Left ventricle myocardium inferior (tissue), 1 donor: ENCODE measurements at regions not wholly inside any gene's neighbourhood (a gene's known extent, or its start where the extent isn't known, plus 50 kb on each side); places are given as distances from the start of the nearest gene placed in this dataset.

Source experiments
- DNase-seq: peaks from one replicate; pipeline ENCODE4 v3.0.0-alpha.2; 2020
- H3K27ac ChIP-seq: fragments of 200-600 bp; replicated peaks from 2 replicates; pipeline ENCODE4 v1.8.0; 2021
- H3K27me3 ChIP-seq: fragments of 200-600 bp; 2 replicates; pipeline ENCODE4 v1.8.0; 2021; ENCODE audit warnings: low read depth
- H3K36me3 ChIP-seq: fragments of 200-600 bp; 2 replicates; pipeline ENCODE4 v1.8.0; 2021
- H3K4me1 ChIP-seq: fragments of 200-600 bp; 2 replicates; pipeline ENCODE4 v1.8.0; 2021
- H3K4me3 ChIP-seq: fragments of 200-600 bp; 2 replicates; pipeline ENCODE4 v1.8.0; 2021; ENCODE audit warnings: mild to moderate bottlenecking, moderate library complexity
- H3K9me3 ChIP-seq: fragments of 200-600 bp; replicated peaks from 2 replicates; pipeline ENCODE4 v1.8.0; 2021
- intact Hi-C: fragments of 100-400 bp; cut with micrococcal nuclease; formaldehyde crosslinking; loops from one replicate; pipeline ENCODE4 v1.11.0; 2022
- TF ChIP-seq, protein P1 (sequence below): fragments of 200-600 bp; IDR thresholded peaks from 2 replicates; pipeline ENCODE4 v1.8.0; 2021; ENCODE audit warnings: antibody characterized with exemption, mild to moderate bottlenecking, borderline replicate concordance
- donor health status: DM: no; HTN: yes; CAD: no; lungs with severe emphysema.

DNA sequence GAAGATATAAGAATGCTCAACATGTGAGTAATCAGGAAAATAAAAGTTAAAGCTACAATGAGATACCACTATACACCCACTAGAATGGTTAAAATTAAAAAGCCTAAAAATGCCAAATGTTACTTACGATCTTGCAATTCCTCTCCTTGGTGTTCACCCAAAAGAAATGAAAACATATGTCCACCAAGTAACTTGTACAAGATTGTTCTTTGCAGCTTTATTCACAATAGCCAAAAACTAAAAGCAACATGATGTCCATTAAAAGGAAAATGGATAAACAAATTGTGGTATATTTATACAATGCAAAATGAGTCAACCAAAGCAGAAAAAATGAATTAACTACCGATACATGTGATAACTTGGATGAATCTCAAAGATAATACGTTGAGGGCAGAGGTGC, 301.6 kb upstream of the THBS1 start:
- intact Hi-C loops, result no loop called here
- peaks cover 5% of the 10 kb centered on the region for H3K9me3 ChIP-seq
- no peaks in the 10 kb centered on the region for H3K27me3 ChIP-seq
- DNase-seq, result no peak
- H3K4me3 ChIP-seq, result no peak overlapping the region
- no peak overlapping the region for H3K27ac ChIP-seq
- no peaks in the 10 kb centered on the region for H3K4me1 ChIP-seq
- H3K36me3 ChIP-seq, result no peaks in the 10 kb centered on the region
- TF ChIP-seq, protein P1, sequence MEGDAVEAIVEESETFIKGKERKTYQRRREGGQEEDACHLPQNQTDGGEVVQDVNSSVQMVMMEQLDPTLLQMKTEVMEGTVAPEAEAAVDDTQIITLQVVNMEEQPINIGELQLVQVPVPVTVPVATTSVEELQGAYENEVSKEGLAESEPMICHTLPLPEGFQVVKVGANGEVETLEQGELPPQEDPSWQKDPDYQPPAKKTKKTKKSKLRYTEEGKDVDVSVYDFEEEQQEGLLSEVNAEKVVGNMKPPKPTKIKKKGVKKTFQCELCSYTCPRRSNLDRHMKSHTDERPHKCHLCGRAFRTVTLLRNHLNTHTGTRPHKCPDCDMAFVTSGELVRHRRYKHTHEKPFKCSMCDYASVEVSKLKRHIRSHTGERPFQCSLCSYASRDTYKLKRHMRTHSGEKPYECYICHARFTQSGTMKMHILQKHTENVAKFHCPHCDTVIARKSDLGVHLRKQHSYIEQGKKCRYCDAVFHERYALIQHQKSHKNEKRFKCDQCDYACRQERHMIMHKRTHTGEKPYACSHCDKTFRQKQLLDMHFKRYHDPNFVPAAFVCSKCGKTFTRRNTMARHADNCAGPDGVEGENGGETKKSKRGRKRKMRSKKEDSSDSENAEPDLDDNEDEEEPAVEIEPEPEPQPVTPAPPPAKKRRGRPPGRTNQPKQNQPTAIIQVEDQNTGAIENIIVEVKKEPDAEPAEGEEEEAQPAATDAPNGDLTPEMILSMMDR, result no peak

DNA sequence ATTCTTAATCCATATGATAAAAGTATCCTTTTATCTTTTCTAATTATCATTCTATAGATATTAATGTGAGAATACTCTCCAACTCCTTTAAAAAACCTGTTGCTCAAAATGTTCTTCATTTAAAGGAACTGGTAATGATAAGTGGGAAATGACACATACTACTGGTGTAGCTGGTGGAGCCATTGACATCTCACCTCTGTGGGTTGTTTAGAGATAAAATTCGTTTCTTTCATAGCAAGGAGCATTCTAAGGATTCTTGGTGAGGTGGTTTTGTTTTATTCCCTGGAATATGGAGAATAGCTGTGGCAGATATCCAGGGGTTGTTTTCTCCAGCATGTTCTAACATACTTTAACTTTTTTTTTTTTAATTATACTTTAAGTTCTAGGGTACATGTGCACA, 299.8 kb upstream of the THBS1 start:
- H3K27me3 ChIP-seq, result no peaks in the 10 kb centered on the region
- DNase-seq, result no peak
- no peak overlapping the region for H3K4me3 ChIP-seq
- TF ChIP-seq, protein P1, result no peak
- intact Hi-C loops, result no loop called here
- H3K36me3 ChIP-seq, result no peaks in the 10 kb centered on the region
- peaks cover 5% of the 10 kb centered on the region for H3K9me3 ChIP-seq
- H3K4me1 ChIP-seq, result peaks cover 1% of the 10 kb centered on the region
- H3K27ac ChIP-seq, result no peak overlapping the region

DNA sequence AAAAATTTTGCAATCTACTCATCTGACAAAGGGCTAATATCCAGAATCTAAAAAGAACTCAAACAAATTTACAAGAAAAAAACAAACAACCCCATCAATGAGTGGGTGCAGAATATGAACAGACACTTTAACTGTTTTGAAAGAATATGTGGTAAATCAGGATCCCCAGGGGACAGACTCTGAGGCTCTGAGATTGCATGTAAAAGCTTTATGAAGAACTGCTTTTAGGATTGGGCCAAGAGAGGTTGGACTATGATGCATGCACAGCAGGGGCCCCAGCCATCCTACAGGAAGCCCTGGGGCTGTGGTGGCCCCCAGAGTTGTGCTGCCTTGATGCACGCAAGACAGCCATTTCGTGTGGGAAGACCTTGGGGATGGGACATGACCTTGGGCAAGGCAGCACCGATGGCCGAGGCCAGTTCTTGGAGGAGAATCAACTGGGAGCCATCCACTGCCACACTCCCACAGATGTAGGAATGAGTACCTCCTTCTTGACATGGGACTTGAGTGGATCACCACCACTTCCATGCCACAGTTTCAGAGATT, 298.1 kb upstream of the THBS1 start:
- no peak for DNase-seq
- TF ChIP-seq, protein P1, result no peak
- H3K4me3 ChIP-seq, result no peak overlapping the region
- peaks cover 14% of the 10 kb centered on the region for H3K4me1 ChIP-seq
- H3K27me3 ChIP-seq, result no peaks in the 10 kb centered on the region
- intact Hi-C loops, result no loop called here
- H3K9me3 ChIP-seq, result peaks cover 5% of the 10 kb centered on the region
- H3K27ac ChIP-seq, result no peak overlapping the region
- no peaks in the 10 kb centered on the region for H3K36me3 ChIP-seq

DNA sequence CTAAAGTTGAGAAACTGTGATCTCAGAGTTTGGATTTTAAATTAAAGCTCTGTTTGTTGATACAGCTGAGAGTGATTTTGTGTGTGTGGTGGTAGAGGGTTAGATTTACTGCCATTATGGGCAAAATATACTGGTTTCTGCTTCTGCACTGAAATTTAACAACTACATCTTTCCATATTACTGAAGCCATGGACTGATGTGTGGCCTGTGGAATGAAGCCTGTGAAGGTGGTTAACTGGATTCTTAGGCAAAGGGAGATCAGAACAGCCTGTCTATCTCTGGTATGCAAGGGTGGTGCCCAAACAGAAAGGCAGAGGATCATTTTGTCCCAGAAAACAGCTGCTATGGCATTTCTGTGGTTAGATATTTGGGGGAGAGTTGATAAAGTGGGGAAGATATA, 297.3 kb upstream of the THBS1 start:
- Histone ChIP-seq H3K9me3 (peaks cover 5% of the 10 kb centered on the region), H3K36me3 (no peaks in the 10 kb centered on the region), H3K4me1 (peaks cover 14% of the 10 kb centered on the region), H3K27me3 (no peaks in the 10 kb centered on the region), H3K27ac (no peak overlapping the region), H3K4me3 (no peak overlapping the region)
- no peak for DNase-seq
- TF ChIP-seq, protein P1, result no peak
- intact Hi-C loops, result no loop called here

DNA sequence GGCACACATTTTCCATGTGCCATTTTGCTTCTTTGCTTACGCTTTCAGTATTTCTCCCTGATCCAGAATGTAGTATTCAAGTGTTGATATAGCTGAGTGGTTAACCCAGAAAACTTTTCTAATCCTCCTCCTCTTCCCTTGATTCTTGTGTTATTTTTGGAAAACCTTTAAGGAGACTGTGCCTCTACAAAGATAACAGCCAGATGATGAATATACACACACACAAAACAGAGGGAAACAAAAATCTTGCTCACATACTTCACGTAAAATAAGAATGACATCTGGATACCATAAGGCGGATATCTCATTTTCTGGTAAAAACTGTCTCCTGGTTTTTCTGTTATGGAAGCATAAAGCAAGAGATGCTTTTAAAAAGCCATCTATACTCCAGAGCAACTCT, 295.8 kb upstream of the THBS1 start:
- Histone ChIP-seq H3K4me3 (no peak overlapping the region), H3K27ac (no peak overlapping the region), H3K4me1 (peaks cover 14% of the 10 kb centered on the region), H3K9me3 (peaks cover 5% of the 10 kb centered on the region), H3K27me3 (no peaks in the 10 kb centered on the region), H3K36me3 (no peaks in the 10 kb centered on the region)
- DNase-seq, result no peak
- intact Hi-C loops, result no loop called here
- TF ChIP-seq, protein P1, result no peak

DNA sequence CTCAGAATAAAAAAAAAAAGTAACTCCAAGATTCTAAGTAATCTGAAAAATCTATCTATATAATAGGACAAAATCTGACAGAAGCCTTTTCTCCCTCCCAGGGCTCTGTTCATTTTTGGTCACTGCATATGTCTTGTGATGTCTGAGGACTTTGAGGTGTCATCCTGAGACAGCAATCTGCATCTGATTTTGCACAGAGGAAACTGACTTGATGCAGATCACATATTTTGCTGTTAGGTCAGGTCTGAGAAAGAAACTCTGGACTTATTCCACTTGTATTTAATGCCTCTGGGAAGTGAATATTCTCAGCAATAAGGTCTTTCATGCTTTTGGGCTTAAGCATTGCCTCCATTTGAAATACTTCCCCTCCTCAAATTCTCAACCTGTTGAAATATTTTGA, 295.2 kb upstream of the THBS1 start:
- Histone ChIP-seq H3K36me3 (no peaks in the 10 kb centered on the region), H3K27me3 (no peaks in the 10 kb centered on the region), H3K4me1 (peaks cover 14% of the 10 kb centered on the region), H3K9me3 (peaks cover 5% of the 10 kb centered on the region), H3K4me3 (no peak overlapping the region), H3K27ac (no peak overlapping the region)
- TF ChIP-seq, protein P1, result no peak
- DNase-seq, result no peak
- intact Hi-C loops, result no loop called here
